ENCODE measurements at regions not wholly inside any gene's neighbourhood (a gene's known extent, or its start where the extent isn't known, plus 50 kb on each side); places are given as distances from the start of the nearest gene placed in this dataset.

- DNase-seq = no peak
These were observed 388.4 kb upstream of the RASGEF1B start for GRCh38 chr4:81860111-81860510.

- no peak for DNase-seq
These were observed 382.7 kb upstream of the RASGEF1B start for GRCh38 chr4:81854406-81854805.

- DNase-seq = no peak
These were observed 380.5 kb upstream of the RASGEF1B start for GRCh38 chr4:81852031-81852715.

DNA sequence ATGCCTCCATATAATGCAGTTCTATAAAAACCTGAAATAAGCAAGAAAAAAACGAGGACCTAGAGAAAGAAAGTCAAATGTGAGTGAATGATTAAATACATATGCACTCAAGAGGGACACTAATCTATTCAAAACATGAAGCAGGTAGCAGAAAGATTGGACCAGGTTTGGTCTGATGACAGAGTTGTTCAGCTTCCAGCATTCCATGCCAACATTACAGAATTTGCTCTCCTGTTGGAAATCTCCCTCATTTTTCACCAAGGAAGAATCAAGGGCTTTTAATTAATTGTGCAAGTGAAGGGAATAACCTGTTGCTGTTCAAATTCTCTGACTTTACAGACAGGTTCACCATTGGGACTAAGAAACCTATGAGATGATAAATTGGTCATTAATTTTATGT lies 379.0 kb upstream of the RASGEF1B start:
- DNase-seq = no peak

GRCh38 chr4:81845761-81846160 lies 374.1 kb upstream of the RASGEF1B start:
- DNase-seq = no peak

- no peak for DNase-seq
These were observed 373.6 kb upstream of the RASGEF1B start for GRCh38 chr4:81845273-81845672.

DNA sequence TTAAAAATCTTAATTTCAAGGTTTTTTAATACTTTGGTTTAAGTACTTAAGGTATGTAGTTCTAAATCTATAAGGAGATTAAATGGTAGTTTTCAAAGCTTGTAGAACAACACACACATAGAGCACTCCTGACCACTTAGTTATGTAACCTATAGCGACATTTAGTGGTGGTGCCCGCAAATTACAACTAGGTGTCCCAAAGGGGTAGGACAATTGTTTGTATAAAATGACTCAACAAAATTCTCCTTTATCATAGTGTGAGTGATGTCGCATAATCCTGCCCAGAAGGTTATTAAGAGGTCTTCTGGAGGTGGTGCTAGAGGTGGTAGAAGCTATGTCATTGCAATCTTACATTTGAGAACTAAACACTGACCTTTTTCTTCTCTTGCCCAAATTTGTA lies 373.0 kb upstream of the RASGEF1B start:
- DNase-seq = peak; percentile 39

- no peak for DNase-seq
These were observed 367.8 kb upstream of the RASGEF1B start for GRCh38 chr4:81839347-81840042.

- DNase-seq = no peak
These were observed 366.9 kb upstream of the RASGEF1B start for GRCh38 chr4:81838586-81838985.

DNA sequence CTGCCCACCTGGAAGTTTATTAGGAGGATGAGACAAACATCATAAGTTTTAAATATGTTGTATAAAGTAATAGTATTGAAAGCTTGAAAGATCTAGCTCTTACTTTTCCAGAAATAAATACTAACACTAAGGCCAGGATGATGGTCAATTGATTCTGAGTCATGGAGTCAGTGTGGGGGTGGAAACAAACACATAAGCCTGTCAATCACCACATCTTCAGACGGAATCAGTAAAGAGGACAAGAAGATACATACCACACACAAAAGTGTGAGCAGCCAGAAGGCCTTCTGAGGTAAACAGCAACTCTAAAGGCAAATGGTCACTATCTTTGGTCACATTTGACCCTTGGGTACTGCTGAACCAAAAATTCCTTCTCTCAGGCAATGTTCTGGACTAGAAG lies 365.0 kb upstream of the RASGEF1B start:
- DNase-seq = no peak

DNA sequence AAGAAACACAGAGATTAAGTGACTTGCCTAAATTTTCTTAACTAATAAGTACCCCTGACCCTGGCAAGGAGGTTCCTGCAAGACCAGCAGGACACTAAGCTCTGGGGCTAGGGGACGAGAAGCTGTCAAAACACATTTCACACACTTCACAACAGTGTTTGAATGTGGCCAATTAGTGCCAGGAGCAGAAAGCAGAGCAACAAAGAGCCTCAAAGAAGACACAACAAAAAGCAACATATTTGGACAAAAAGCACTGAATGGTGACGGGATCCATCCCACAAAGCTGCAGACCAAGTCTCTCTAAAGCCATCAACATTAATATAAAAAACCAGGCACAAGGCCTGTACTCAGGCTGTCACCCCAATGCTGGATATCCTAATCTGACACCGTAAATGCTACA lies 361.9 kb upstream of the RASGEF1B start:
- DNase-seq = no peak

- no peak for DNase-seq
These were observed 357.3 kb upstream of the RASGEF1B start for GRCh38 chr4:81828991-81829390.

- no peak for DNase-seq
These were observed 356.0 kb upstream of the RASGEF1B start for GRCh38 chr4:81827577-81828202.

DNA sequence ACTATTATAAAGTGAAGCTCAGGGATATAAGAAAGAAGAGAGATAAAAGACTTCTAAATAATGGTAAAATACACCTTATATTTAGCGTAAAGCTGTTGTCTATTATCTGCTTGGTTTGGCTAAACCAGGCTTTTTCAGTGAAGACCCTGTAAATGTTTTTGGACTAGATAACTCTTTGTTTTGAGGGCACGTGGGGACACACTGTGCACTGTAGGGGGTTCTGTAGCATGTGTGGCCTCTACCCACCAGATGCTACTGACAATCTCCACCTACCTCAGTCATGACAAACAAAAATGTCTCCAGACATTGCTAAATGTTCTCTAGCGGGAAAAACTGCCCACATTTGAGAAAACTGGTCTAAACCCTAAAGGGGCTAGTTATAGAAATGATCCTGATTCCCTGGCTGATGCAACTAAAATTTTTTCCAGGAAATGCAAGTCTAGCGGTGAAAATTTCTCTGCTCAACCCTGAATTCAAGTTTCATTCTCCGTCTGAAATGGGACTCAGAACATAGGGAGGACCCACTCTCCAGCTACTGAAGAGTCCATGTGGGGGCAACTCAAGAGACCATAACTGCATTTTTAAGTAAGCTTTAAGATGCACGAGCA lies 355.2 kb upstream of the RASGEF1B start:
- no peak for DNase-seq

GRCh38 chr4:81826335-81826734 lies 354.6 kb upstream of the RASGEF1B start:
- no peak for DNase-seq

GRCh38 chr4:81818385-81818920 lies 346.7 kb upstream of the RASGEF1B start:
- no peak for DNase-seq

GRCh38 chr4:81816031-81816761 lies 344.5 kb upstream of the RASGEF1B start:
- no peak for DNase-seq

DNA sequence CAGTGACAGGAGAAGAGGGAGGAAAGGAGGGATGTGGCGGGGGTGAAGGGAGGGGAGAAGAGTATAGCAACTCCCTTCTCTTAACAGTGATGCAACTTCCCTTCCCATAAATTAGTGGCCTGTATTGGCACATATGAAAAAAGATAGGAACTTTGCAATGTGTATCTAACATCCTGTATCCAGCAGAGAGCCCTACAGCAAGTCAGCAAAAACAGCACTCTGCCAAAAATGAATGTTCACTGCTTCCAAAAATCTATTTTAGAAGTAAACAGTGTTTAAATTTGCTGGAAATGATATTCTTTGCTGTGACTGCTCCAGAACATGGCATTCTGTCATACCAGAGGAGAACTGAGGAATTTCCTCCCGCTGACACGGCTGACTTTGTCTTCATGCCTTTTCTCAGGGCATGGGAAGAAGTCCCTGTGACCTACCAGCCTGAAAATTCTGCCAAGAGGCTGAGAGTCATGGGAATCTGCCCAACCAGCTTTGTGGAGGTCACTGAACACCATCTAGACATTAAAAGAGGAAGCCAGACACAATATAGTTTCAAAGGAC lies 343.4 kb upstream of the RASGEF1B start:
- no peak for DNase-seq

DNA sequence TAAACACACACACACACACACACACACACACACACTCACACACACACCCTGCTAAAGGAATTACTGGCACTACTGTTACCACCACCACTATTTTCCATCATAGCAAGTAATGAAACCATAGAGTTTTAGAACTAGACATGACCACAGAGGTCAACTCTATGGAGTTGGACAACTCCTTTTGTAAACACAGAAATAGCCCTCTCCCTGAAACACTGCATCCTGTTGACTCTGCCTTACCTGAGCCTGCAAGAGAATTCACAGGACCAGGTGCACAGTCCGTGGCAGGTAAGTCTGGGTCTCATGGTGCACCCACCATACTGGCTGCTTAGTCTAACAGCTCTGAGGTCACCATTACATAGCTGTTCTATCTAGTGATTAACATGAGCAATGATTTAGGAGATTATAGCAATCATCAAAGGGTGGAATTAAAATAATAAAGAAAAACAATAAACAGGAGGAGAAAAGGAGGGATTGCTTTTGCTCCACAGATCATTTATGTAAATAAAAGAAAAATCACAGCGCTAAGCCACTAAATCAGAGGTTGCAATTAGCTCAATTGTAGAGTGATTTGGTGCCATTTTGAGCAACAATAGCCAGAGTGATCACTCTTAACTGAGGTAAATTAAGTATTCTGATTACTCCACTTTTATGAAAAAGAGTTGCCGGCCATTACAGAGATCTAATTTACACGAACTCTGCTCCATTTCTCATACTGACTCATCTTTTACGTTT lies 340.0 kb upstream of the RASGEF1B start:
- no peak for DNase-seq

- DNase-seq = no peak
These were observed 336.4 kb upstream of the RASGEF1B start for GRCh38 chr4:81808011-81808672.

GRCh38 chr4:81807386-81807785 lies 335.7 kb upstream of the RASGEF1B start:
- no peak for DNase-seq

Data from SHP77 treated with DMSO at 0.1 percent for 48 hours (cell line).